ELF-1 (cell line): ENCODE measurements at regions not wholly inside any gene's neighbourhood (a gene's known extent, or its start where the extent isn't known, plus 50 kb on each side); places are given as distances from the start of the nearest gene placed in this dataset.
"Not testable (repeated sequence)": the region's sequence is repeated elsewhere in the genome, so short reads cannot be mapped to it uniquely, and the experiment has no call there.

Experiments used
- DNase-seq: peaks from one replicate; pipeline ENCODE4 v3.0.0-alpha.2; 2016; ENCODE audit warnings: low read depth, low spot score

- DNase-seq = no peak
These were observed 149.3 kb downstream of the RPLP1 start for GRCh38 chr15:69601711-69602504.

GRCh38 chr15:69602921-69603320 lies 150.3 kb downstream of the RPLP1 start:
- DNase-seq = no peak

- DNase-seq = peak; percentile 11
These were observed 150.9 kb downstream of the RPLP1 start for GRCh38 chr15:69603369-69604071.

- peak; percentile 43 for DNase-seq
These were observed 151.4 kb downstream of the RPLP1 start for GRCh38 chr15:69604072-69604411.

- no peak for DNase-seq
These were observed 153.5 kb downstream of the RPLP1 start for GRCh38 chr15:69606144-69606543.

- DNase-seq = peak; percentile 19
These were observed 154.4 kb downstream of the RPLP1 start for GRCh38 chr15:69606921-69607500.

GRCh38 chr15:69608661-69609060 lies 156.0 kb downstream of the RPLP1 start:
- DNase-seq = no peak

- no peak for DNase-seq
These were observed 156.6 kb downstream of the RPLP1 start for GRCh38 chr15:69609176-69609575.

- DNase-seq = no peak
These were observed 157.2 kb downstream of the RPLP1 start for GRCh38 chr15:69609776-69610175.

- DNase-seq = no peak
These were observed 157.7 kb downstream of the RPLP1 start for GRCh38 chr15:69610277-69610676.

- DNase-seq = no peak
These were observed 158.2 kb downstream of the RPLP1 start for GRCh38 chr15:69610858-69611257.

GRCh38 chr15:69612112-69612511 lies 159.5 kb downstream of the RPLP1 start:
- no peak for DNase-seq

GRCh38 chr15:69613182-69613581 lies 160.6 kb downstream of the RPLP1 start:
- no peak for DNase-seq

GRCh38 chr15:69613988-69614387 lies 161.4 kb downstream of the RPLP1 start:
- DNase-seq = no peak

GRCh38 chr15:69615736-69616135 lies 163.1 kb downstream of the RPLP1 start:
- DNase-seq = no peak

GRCh38 chr15:69616558-69616957 lies 163.9 kb downstream of the RPLP1 start:
- DNase-seq = no peak

GRCh38 chr15:69617144-69617543 lies 164.5 kb downstream of the RPLP1 start:
- DNase-seq = not testable (repeated sequence)

GRCh38 chr15:69623392-69624154 lies 171.0 kb downstream of the RPLP1 start:
- no peak for DNase-seq

GRCh38 chr15:69624155-69624520 lies 171.5 kb downstream of the RPLP1 start:
- no peak for DNase-seq

GRCh38 chr15:69624816-69625215 lies 172.2 kb downstream of the RPLP1 start:
- DNase-seq = no peak

GRCh38 chr15:69625328-69625727 lies 172.7 kb downstream of the RPLP1 start:
- DNase-seq = no peak
